ENCODE measurements at regions not wholly inside any gene's neighbourhood (a gene's known extent, or its start where the extent isn't known, plus 50 kb on each side); places are given as distances from the start of the nearest gene placed in this dataset.

GRCh38 chr21:38957575-38958322 lies 152.0 kb downstream of the ETS2 start:
- CTCF ChIA-PET: interaction anchor here (0.9 to 1.1 kb wide), 2 partner anchors 11 to 66 kb away, joined by 3 read pairs; no protein-coding TSS in a partner anchor
- Histone ChIP-seq H2AFZ (ENCODE audit: low read depth, low read length) (no peak overlapping the region), H3K4me1 (ENCODE audit: control insufficient read depth, extremely low read depth, insufficient read depth, low read length) (no peaks in the 10 kb centered on the region), H3K4me2 (ENCODE audit: insufficient read depth, low read length) (no peak overlapping the region), H3K27ac (ENCODE audit: insufficient read depth, low read depth, low read length) (no peak overlapping the region), H3K9ac (replicated peaks; ENCODE audit: extremely low read depth, insufficient read depth, low read length) (no peak overlapping the region), H3K27me3 (ENCODE audit: control insufficient read depth in 2 of 2, insufficient read depth in 2 of 2, low read length in 2 of 2) (peaks cover 0 to 3% of the 10 kb centered on the region in 2 experiments), H3K79me2 (ENCODE audit: control insufficient read depth, insufficient read depth, low read length) (no peaks in the 10 kb centered on the region), H3K9me1 (replicated peaks; ENCODE audit: control insufficient read depth, extremely low read depth, insufficient read depth, low read length) (no peaks in the 10 kb centered on the region), H3K4me3 (replicated peaks in 1 of 3; ENCODE audit: insufficient read depth in 1 of 3, low read depth in 1 of 3, low read length in 3 of 3) (no peak overlapping the region), H4K20me1 (replicated peaks; ENCODE audit: control insufficient read depth, extremely low read depth, insufficient read depth, low read length) (no peaks in the 10 kb centered on the region), H3K36me3 (ENCODE audit: control insufficient read depth in 2 of 2, extremely low read depth in 1 of 2, insufficient read depth in 2 of 2, low read length in 2 of 2) (no peaks in the 10 kb centered on the region), H3K9me3 (replicated peaks; ENCODE audit: control insufficient read depth, insufficient read depth, low read length) (no peaks in the 10 kb centered on the region)
- intact Hi-C loops (cut with micrococcal nuclease) (no loop called here), dilution Hi-C loops (cut with MboI; ENCODE audit: extremely low pct_ligation_motif_present, low sequenced_read_pairs) (no loop called here)
- DNase-seq (ENCODE audit: low read depth, low spot score): no peak
- FAIRE-seq: no peak
- BruUV-seq (replicated peaks): no TSS peak
- TF ChIP-seq MAX (IDR thresholded peaks at IDR 0.05; ENCODE audit: insufficient read depth, insufficient read length): no peak
- TF ChIP-seq CTCF (IDR thresholded peaks at IDR 0.05; ENCODE audit: extremely low read depth in 1 of 2, insufficient read depth in 1 of 2, low read depth in 1 of 2, low read length in 2 of 2): no peak
- no peak for TF ChIP-seq MYC (IDR thresholded peaks at IDR 0.05; ENCODE audit: low read depth, low read length)
- TF ChIP-seq POLR2AphosphoS5 (IDR thresholded peaks at IDR 0.05; ENCODE audit: insufficient read depth, low read depth, low read length): no peak
- TF ChIP-seq JUN (IDR thresholded peaks at IDR 0.05; ENCODE audit: borderline replicate concordance, insufficient read depth, insufficient read length, low read depth): no peak
- no peak for TF ChIP-seq EZH2 (IDR thresholded peaks at IDR 0.05; ENCODE audit: borderline replicate concordance, low read depth, low read length, severe bottlenecking)
- no peak for TF ChIP-seq FOS (IDR thresholded peaks at IDR 0.05; ENCODE audit: borderline replicate concordance, insufficient read depth, low read length)
- no peak for TF ChIP-seq POLR2A (IDR thresholded peaks at IDR 0.05; ENCODE audit: low read depth, low read length)
- no peak for TF ChIP-seq GATA2 (IDR thresholded peaks at IDR 0.05; ENCODE audit: insufficient read depth, insufficient read length, low read depth, low read length)
- POLR2A ChIA-PET: no interaction called here

Data from endothelial cell of umbilical vein (primary cell).